ENCODE measurements at regions not wholly inside any gene's neighbourhood (a gene's known extent, or its start where the extent isn't known, plus 50 kb on each side); places are given as distances from the start of the nearest gene placed in this dataset.

DNA sequence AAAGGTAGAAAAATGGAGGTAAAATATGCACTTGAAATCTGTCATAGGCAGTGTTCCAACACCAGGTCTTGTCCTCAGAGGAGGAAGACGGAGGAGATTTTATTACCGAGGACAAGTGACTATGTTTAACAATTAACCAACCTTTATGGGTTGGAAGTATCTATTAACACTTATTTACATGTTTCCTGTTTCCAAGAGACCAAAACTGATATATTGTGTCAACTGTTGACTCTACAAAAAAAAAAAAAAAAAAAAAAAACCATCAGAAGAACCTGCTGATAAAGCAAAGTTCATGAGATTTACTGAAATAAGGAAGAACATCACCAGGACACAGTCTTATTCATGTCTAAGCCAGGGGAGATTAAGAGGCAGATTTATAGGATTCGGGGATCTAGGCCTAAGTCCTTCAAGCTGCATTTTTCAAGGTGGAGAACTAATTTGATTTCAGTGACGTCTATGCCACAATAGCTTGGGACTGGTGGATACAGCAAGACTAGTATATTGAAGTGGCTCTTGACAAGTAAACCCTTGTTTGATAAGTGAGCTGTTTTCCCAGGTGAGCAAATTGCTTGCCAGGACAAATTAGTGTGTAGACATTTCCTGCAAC lies 126.6 kb upstream of the NAA20 start:
- intact Hi-C loops (cut with micrococcal nuclease), result no loop called here
- no peak overlapping the region for H3K4me3 Mint-ChIP-seq
- no peak overlapping the region for H3K9ac ChIP-seq (ENCODE audit: insufficient read depth, low read length, poor library complexity, severe bottlenecking)

DNA sequence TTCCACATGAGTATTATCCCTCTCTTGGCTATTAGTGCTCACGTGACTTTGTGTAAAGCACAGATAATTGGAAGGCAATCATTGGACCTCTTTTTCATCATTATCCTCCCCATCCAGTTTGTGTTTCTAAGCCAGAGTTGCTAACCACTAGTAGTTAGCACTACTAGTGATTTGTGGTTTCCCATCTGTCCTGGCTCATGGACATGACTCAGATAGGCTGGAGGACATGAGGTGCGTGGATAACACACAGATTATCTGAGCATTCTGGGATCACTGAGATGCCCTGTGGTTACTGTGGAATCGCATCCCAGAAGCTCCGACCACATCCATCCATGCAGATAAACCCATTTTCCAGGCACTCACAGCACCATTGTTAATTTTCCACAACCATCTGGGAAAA lies 123.8 kb upstream of the NAA20 start:
- no peaks in the 10 kb centered on the region for H4K20me1 ChIP-seq (ENCODE audit: insufficient read depth, low read length)
- no peak overlapping the region for H2AFZ ChIP-seq (ENCODE audit: insufficient read depth, low read depth, low read length, poor library complexity, severe bottlenecking)
- peaks cover 16% of the 10 kb centered on the region for H3K4me1 Mint-ChIP-seq
- H3K4me3 ChIP-seq (replicated peaks in 1 of 3; ENCODE audit: low read depth in 2 of 3, low read length in 3 of 3), result no peak overlapping the region
- H3K27me3 ChIP-seq (ENCODE audit: control insufficient read depth in 2 of 2, insufficient read depth in 2 of 2, low read length in 2 of 2), result no peaks in the 10 kb centered on the region
- no peak overlapping the region for H3K27ac ChIP-seq (ENCODE audit: low read depth in 1 of 2, low read length in 2 of 2)
- H3K27ac Mint-ChIP-seq, result no peak overlapping the region
- no peak for DNase-seq
- H3K79me2 ChIP-seq (ENCODE audit: insufficient read depth, low read length), result no peaks in the 10 kb centered on the region
- H3K4me3 Mint-ChIP-seq, result no peak overlapping the region
- intact Hi-C loops (cut with micrococcal nuclease), result no loop called here
- no peak overlapping the region for H3K9ac ChIP-seq (ENCODE audit: insufficient read depth, low read length, poor library complexity, severe bottlenecking)
- peaks cover 5 to 28% of the 10 kb centered on the region in 2 donors for H3K36me3 ChIP-seq (replicated peaks in 1 of 2; ENCODE audit: control insufficient read depth in 1 of 2, insufficient read depth in 2 of 2, low read length in 2 of 2)
- H3K4me1 ChIP-seq (ENCODE audit: control insufficient read depth in 1 of 2, insufficient read depth in 2 of 2, low read length in 2 of 2), result peaks cover 4 to 8% of the 10 kb centered on the region in 2 donors
- H3K27me3 Mint-ChIP-seq (ENCODE audit: low read depth in 3 of 3), result peaks cover 2 to 10% (median 3%) of the 10 kb centered on the region in 3 donors
- H3K4me2 ChIP-seq (replicated peaks; ENCODE audit: extremely low read depth, low read length, poor library complexity, severe bottlenecking), result no peak overlapping the region
- TF ChIP-seq, protein P1, sequence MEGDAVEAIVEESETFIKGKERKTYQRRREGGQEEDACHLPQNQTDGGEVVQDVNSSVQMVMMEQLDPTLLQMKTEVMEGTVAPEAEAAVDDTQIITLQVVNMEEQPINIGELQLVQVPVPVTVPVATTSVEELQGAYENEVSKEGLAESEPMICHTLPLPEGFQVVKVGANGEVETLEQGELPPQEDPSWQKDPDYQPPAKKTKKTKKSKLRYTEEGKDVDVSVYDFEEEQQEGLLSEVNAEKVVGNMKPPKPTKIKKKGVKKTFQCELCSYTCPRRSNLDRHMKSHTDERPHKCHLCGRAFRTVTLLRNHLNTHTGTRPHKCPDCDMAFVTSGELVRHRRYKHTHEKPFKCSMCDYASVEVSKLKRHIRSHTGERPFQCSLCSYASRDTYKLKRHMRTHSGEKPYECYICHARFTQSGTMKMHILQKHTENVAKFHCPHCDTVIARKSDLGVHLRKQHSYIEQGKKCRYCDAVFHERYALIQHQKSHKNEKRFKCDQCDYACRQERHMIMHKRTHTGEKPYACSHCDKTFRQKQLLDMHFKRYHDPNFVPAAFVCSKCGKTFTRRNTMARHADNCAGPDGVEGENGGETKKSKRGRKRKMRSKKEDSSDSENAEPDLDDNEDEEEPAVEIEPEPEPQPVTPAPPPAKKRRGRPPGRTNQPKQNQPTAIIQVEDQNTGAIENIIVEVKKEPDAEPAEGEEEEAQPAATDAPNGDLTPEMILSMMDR (IDR thresholded peaks at IDR 0.05), result no peak
- WGBS (ENCODE audit: insufficient coverage), result 100% methylated on average over 2 of the region's 4 CpGs
- H3K9me3 Mint-ChIP-seq, result peaks cover 0 to 3% (median under 1%) of the 10 kb centered on the region in 7 donors
- peaks cover 67 to 90% of the 10 kb centered on the region in 2 donors for H3K36me3 Mint-ChIP-seq
- no peaks in the 10 kb centered on the region for H3K9me3 ChIP-seq (replicated peaks in 1 of 2; ENCODE audit: control insufficient read depth in 1 of 2, insufficient read depth in 1 of 2, low read length in 2 of 2)

More for the DNA sequence above, 126.6 kb upstream of the NAA20 start:
- Histone ChIP-seq H3K4me1 (ENCODE audit: control insufficient read depth in 1 of 2, insufficient read depth in 2 of 2, low read length in 2 of 2) (peaks cover 16 to 19% of the 10 kb centered on the region in 2 donors), H2AFZ (ENCODE audit: insufficient read depth, low read depth, low read length, poor library complexity, severe bottlenecking) (no peak overlapping the region), H3K36me3 (replicated peaks in 1 of 2; ENCODE audit: control insufficient read depth in 1 of 2, insufficient read depth in 2 of 2, low read length in 2 of 2) (peaks cover 4 to 13% of the 10 kb centered on the region in 2 donors), H4K20me1 (ENCODE audit: insufficient read depth, low read length) (no peaks in the 10 kb centered on the region), H3K4me2 (replicated peaks; ENCODE audit: extremely low read depth, low read length, poor library complexity, severe bottlenecking) (no peak overlapping the region), H3K9me3 (replicated peaks in 1 of 2; ENCODE audit: control insufficient read depth in 1 of 2, insufficient read depth in 1 of 2, low read length in 2 of 2) (no peaks in the 10 kb centered on the region), H3K27me3 (ENCODE audit: control insufficient read depth in 2 of 2, insufficient read depth in 2 of 2, low read length in 2 of 2) (no peaks in the 10 kb centered on the region), H3K79me2 (ENCODE audit: insufficient read depth, low read length) (no peaks in the 10 kb centered on the region), H3K4me3 (replicated peaks in 1 of 3; ENCODE audit: low read depth in 2 of 3, low read length in 3 of 3) (no peak overlapping the region), H3K27ac (ENCODE audit: low read depth in 1 of 2, low read length in 2 of 2) (no peak overlapping the region)
- WGBS (ENCODE audit: insufficient coverage), result 100% methylated on average over 2 of the region's 4 CpGs
- Mint-ChIP-seq H3K9me3 (peaks cover 0 to 3% (median 0%) of the 10 kb centered on the region in 7 donors), H3K4me1 (peaks cover 29% of the 10 kb centered on the region), H3K27ac (no peak overlapping the region), H3K36me3 (peaks cover 63 to 78% of the 10 kb centered on the region in 2 donors), H3K27me3 (ENCODE audit: low read depth in 3 of 3) (peaks cover 3 to 10% (median 5%) of the 10 kb centered on the region in 3 donors)
- TF ChIP-seq, protein P1 (IDR thresholded peaks at IDR 0.05), result no peak
- no peak for DNase-seq
